Lung (tissue), 11 donors: ENCODE measurements at regions not wholly inside any gene's neighbourhood (a gene's known extent, or its start where the extent isn't known, plus 50 kb on each side); places are given as distances from the start of the nearest gene placed in this dataset.
"Not testable (repeated sequence)": the region's sequence is repeated elsewhere in the genome, so short reads cannot be mapped to it uniquely, and the experiment has no call there.

Source experiments
- ATAC-seq: fragments of 200-7000 bp; cut with Tn5 transposase; one replicate; pipeline ENCODE4 v1.9.1; 2020; ENCODE audit warnings: moderate number of reproducible peaks; ENCODE audit not compliant: insufficient read depth, low FRiP score
- DNase-seq, 3 donors: peaks; one replicate each; pipeline ENCODE4 v3.0.0-alpha.2; 2013 to 2017
- H3K27ac ChIP-seq, 2 donors: one replicate each; pipeline ENCODE4 v1.5.1; 2013; ENCODE audit warnings: mild to moderate bottlenecking in 2 of 2, moderate library complexity in 2 of 2, control low read depth in 1 of 2, inconsistent platforms in 1 of 2, low read depth in 1 of 2, low read length in 1 of 2
- H3K27me3 ChIP-seq, 3 donors: one replicate each; pipeline ENCODE4 v1.5.1; 2013; ENCODE audit warnings: low read length in 2 of 3; ENCODE audit not compliant: control insufficient read depth in 3 of 3, insufficient read depth in 3 of 3
- H3K36me3 ChIP-seq, 4 donors: one replicate each; pipeline ENCODE4 v1.5.1; 2013; ENCODE audit warnings: low read length in 4 of 4, mild to moderate bottlenecking in 1 of 4, moderate library complexity in 1 of 4; ENCODE audit not compliant: control insufficient read depth in 4 of 4, insufficient read depth in 4 of 4
- H3K4me1 ChIP-seq, 5 donors: one replicate each; pipeline ENCODE4 v1.5.1; 2013; ENCODE audit warnings: low read length in 5 of 5, mild to moderate bottlenecking in 2 of 5, moderate library complexity in 1 of 5; ENCODE audit not compliant: control insufficient read depth in 5 of 5, insufficient read depth in 5 of 5
- H3K4me3 ChIP-seq: one replicate; pipeline ENCODE4 v1.5.1; 2013; ENCODE audit warnings: mild to moderate bottlenecking, control low read depth, moderate library complexity
- H3K9ac ChIP-seq, 2 donors: one replicate each; pipeline ENCODE4 v1.5.1; 2013; ENCODE audit warnings: low read length in 2 of 2, control low read depth in 1 of 2; ENCODE audit not compliant: insufficient read depth in 1 of 2
- H3K9me3 ChIP-seq, 4 donors: one replicate each; pipeline ENCODE4 v1.5.1; 2013; ENCODE audit warnings: low read length in 3 of 4, mild to moderate bottlenecking in 1 of 4, moderate library complexity in 1 of 4; ENCODE audit not compliant: control insufficient read depth in 4 of 4, insufficient read depth in 3 of 4
- WGBS, 2 donors: extraction: QIAGEN DNeasy Blood & Tissue Kit; methylation state at CpG; one replicate each; pipeline ENCODE4 v1.1.7; 2013; 5-methylcytosine and 5-hydroxymethylcytosine counted together
- TF ChIP-seq, protein P1 (sequence below): IDR thresholded peaks from 2 replicates; pipeline ENCODE4 v1.5.1; 2012; ENCODE audit warnings: mild to moderate bottlenecking; ENCODE audit errors: control extremely low read depth, extremely low read depth
- donor health status: control.
- donor health status: control.
- donor health status: Bipolar disorder and iron deficiency.
- donor health status: healthy.
- donor health status: DM: yes; HTN: yes; CAD: no.

DNA sequence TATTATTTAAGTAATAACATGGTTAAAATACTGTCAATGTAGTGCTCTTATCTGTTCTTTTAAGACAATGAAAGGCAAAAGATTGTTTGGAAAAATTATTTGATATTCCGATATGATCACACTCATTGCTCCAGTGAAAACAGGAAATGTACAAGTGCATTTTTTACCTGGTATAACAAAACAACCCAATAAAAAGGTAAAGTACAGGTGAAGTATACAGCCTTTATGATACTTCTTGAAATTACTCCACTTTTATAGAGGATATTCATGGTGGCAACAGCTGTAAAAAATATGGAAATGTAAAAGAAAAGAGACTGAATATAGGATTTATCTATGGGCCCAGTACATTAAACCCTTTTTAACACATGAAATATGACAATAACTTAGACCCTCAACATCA lies 298.6 kb upstream of the HNRNPA3 start:
- no peak for ATAC-seq
- Histone ChIP-seq H3K4me1 (no peaks in the 10 kb centered on the region), H3K4me3 (no peak overlapping the region), H3K36me3 (no peaks in the 10 kb centered on the region), H3K27me3 (no peaks in the 10 kb centered on the region), H3K9me3 (no peaks in the 10 kb centered on the region), H3K9ac (no peak overlapping the region), H3K27ac (no peak overlapping the region)
- DNase-seq = no peak
- 83 to 87% methylated on average over 1 of the region's 1 CpG for WGBS, 2 donors
- TF ChIP-seq, protein P1, sequence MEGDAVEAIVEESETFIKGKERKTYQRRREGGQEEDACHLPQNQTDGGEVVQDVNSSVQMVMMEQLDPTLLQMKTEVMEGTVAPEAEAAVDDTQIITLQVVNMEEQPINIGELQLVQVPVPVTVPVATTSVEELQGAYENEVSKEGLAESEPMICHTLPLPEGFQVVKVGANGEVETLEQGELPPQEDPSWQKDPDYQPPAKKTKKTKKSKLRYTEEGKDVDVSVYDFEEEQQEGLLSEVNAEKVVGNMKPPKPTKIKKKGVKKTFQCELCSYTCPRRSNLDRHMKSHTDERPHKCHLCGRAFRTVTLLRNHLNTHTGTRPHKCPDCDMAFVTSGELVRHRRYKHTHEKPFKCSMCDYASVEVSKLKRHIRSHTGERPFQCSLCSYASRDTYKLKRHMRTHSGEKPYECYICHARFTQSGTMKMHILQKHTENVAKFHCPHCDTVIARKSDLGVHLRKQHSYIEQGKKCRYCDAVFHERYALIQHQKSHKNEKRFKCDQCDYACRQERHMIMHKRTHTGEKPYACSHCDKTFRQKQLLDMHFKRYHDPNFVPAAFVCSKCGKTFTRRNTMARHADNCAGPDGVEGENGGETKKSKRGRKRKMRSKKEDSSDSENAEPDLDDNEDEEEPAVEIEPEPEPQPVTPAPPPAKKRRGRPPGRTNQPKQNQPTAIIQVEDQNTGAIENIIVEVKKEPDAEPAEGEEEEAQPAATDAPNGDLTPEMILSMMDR = no peak

DNA sequence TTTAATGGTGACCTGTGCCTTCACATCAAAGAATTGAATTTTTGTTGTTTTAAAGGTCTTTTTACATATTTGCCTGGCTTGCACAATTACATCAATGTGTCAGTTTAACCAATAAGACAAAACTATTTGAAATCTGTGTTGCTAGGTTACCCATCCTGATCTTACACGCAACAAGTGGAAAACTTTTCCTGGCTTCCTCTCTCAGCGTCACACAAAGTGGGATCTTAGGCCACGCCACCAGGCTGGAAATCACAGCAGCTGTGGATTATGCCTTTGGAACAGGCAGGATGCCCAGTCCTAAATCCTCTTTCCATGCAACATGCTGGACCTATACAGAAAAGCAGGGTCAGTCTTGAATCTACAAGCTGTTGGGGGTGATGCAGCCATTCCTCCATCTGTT lies 298.2 kb upstream of the HNRNPA3 start:
- no peak for DNase-seq
- TF ChIP-seq, protein P1 = no peak
- WGBS, 2 donors = 85 to 91% methylated on average over 3 of the region's 3 CpGs
- ATAC-seq = no peak
- no peaks in the 10 kb centered on the region for H3K4me1 ChIP-seq
- H3K9ac ChIP-seq = no peak overlapping the region
- no peaks in the 10 kb centered on the region for H3K27me3 ChIP-seq
- H3K36me3 ChIP-seq = no peaks in the 10 kb centered on the region
- no peak overlapping the region for H3K4me3 ChIP-seq
- no peaks in the 10 kb centered on the region for H3K9me3 ChIP-seq
- no peak overlapping the region for H3K27ac ChIP-seq

GRCh38 chr2:176922545-176922944 lies 290.0 kb upstream of the HNRNPA3 start:
- H3K27me3 ChIP-seq, DNase-seq, H3K9ac ChIP-seq, H3K27ac ChIP-seq, ATAC-seq, H3K9me3 ChIP-seq, H3K36me3 ChIP-seq, H3K4me1 ChIP-seq, H3K4me3 ChIP-seq: not testable (repeated sequence)
- 97 to 100% methylated on average over 3 of the region's 3 CpGs for WGBS, 2 donors

- Histone ChIP-seq H3K4me1 (no peaks in the 10 kb centered on the region), H3K9me3 (peaks cover 0 to 3% (median 0%) of the 10 kb centered on the region in 4 donors), H3K9ac (no peak overlapping the region), H3K27me3 (no peaks in the 10 kb centered on the region), H3K27ac (no peak overlapping the region), H3K36me3 (no peaks in the 10 kb centered on the region), H3K4me3 (no peak overlapping the region)
- TF ChIP-seq, protein P1 = no peak
- DNase-seq (no peak), ATAC-seq (no peak)
- WGBS, 2 donors = 95 to 96% methylated on average over 4 of the region's 4 CpGs
Observed at GRCh38 chr2:176923205-176923604, 289.4 kb upstream of the HNRNPA3 start.
